T follicular helper cell (primary cell): ENCODE measurements at regions not wholly inside any gene's neighbourhood (a gene's known extent, or its start where the extent isn't known, plus 50 kb on each side); places are given as distances from the start of the nearest gene placed in this dataset.
"Not testable (repeated sequence)": the region's sequence is repeated elsewhere in the genome, so short reads cannot be mapped to it uniquely, and the experiment has no call there.

Source experiments
- DNase-seq: peaks from one replicate; pipeline ENCODE4 v3.0.0-alpha.2; 2020; ENCODE audit warnings: low read depth

DNA sequence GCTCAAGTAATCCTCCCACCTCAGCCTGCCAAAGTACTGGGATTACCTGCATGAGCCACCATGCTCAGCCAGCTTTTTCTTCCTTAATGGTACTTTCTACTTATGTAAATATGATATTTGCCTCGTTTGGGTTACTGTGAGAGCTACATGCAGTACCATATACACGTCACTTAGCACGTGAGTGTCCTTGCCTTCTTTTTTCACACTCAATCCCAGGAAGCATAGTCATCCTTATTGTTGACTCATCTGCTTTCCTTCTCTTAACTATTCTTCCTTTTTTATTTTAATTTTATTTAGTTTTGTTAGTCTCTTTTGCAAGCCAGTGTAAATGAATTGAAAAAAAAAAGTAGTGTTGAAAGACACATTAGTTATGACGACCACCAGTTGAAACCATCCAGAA is 205.9 kb downstream of the HIPK3 start:
- DNase-seq: no peak

DNA sequence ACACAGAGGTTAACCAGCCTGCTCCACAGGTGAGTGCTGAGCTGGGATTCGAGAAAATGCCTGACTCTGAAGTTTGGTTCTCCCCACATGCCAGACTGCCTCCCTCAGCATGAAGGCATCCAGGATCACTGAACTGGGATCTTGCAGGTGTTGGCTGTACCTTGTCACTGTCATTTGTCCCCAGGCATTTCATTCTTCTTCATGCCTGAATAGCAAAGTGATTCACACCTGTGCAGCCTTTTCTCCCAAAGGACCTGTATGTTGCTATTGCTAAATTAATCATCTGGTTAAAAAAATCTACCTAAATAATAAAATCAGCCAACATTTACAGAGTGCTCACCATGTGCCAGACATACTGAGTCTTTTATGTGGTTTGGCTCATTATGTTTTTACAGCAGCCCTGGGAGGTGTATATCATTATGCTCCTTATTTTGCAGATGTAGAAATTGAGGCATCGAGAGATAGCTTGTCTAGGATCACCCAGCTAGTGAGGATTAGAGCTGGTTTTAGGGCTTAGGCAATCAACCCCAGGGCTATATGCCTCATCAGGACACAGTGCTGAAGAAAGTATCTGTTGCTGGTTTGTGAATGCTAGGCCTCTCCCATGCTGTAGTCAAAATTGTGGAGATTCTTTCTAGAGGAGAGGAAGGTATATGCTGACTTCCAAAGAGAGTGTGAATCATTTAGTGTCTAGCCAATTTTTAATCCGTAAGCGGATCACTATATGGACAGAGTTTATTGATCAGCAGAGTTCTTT is 204.4 kb downstream of the HIPK3 start:
- DNase-seq: no peak

DNA sequence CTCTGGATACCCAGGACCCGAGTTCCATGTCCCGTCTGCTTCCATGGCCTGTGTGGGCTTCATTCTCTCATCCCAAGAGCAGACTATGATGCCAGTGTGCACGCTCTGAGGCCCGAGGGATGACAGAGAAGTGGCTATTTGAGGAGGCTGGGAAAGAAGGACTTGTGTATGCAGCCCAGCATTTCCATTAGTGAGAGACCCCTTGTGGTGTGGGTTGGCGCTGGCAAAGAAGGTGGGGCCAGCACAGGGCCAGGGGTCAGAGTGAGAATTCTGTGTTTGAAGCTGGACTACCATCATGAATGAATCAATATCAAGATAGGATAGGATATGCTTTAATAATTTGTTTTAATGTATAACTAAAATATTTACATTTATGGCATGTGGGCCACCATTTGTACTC is 200.8 kb downstream of the HIPK3 start:
- DNase-seq: no peak

- DNase-seq: no peak
Measured at GRCh38 chr11:33455867-33456463, 198.8 kb downstream of the HIPK3 start.

DNA sequence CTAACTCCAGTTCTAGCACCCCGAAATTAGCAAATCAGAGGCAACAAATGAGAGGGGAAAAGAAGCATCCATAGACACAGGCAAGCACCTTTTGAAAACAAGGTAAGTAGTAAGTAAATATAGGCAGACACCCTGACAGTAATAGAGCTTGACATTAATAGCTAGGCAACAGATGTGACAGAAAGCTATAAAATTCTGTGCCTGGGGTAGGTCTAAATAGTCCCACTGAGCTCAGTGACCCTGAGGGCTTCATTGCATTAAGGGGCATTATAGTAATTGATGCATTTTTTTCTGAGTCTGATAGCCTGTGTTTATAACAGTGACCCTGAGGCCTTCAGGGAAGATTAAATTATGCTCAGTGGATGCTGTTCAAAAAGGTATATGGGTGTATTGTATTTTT is 197.1 kb downstream of the HIPK3 start:
- DNase-seq: no peak

DNA sequence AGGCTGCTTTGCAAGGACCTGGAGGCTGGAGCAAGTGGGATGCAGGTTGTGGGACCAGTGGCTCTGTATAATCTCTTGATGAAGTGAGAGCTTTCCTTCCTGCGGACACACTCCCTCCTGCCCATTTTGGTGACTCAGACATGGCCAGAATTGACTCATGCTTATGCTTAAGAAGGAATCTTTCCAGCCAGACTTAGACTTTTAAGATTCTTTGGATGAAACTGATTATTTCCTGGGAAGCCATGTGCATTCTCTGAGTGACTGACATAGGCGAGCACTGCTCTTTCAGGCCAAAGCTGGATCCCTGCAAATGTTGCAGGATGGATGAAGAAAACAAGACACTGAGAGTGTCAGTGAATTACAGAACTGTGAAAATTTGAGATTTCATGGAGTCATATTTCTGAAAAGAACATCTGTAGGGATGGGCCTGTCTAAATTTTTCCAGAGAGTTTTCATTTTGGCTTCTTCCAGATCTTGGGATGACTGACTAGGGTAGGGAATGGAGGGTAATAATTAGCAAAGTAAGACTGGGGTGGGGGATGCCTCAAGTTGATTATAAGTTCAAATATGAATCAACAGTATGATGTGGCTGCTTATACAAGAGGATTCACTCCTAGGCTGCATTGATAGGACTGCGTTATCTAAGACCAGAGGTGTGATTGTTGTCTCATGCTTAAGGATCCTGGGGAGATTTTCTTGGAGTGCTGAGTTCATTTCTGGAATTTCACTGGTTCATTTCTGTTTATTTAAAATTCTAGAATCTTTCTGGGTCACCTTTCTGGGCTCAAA is 195.8 kb downstream of the HIPK3 start:
- DNase-seq: no peak

- DNase-seq: no peak
Measured at GRCh38 chr11:33451364-33451763, 194.2 kb downstream of the HIPK3 start.

- DNase-seq: no peak
Measured at GRCh38 chr11:33449798-33450197, 192.6 kb downstream of the HIPK3 start.

GRCh38 chr11:33448461-33449130 is 191.4 kb downstream of the HIPK3 start:
- DNase-seq: no peak

DNA sequence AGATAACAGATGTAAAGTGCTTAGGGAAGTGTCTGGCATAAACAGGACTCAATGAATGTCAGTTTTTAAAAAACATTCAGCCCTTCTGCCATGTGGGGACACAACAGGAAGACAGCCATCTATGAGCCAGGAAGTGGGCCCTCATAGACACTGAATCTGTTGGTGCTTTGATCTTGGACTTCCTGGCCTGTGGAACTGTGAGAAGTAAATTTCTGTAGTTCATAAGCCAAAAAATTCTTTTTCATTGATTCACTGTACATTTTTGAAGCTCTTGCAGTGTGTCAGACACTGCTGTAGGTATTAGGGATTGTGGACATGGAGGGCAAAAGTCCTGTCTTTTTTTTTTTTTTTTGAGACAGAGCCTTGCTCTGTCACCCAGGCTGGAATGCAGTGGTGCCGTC is 188.6 kb downstream of the HIPK3 start:
- no peak for DNase-seq

DNA sequence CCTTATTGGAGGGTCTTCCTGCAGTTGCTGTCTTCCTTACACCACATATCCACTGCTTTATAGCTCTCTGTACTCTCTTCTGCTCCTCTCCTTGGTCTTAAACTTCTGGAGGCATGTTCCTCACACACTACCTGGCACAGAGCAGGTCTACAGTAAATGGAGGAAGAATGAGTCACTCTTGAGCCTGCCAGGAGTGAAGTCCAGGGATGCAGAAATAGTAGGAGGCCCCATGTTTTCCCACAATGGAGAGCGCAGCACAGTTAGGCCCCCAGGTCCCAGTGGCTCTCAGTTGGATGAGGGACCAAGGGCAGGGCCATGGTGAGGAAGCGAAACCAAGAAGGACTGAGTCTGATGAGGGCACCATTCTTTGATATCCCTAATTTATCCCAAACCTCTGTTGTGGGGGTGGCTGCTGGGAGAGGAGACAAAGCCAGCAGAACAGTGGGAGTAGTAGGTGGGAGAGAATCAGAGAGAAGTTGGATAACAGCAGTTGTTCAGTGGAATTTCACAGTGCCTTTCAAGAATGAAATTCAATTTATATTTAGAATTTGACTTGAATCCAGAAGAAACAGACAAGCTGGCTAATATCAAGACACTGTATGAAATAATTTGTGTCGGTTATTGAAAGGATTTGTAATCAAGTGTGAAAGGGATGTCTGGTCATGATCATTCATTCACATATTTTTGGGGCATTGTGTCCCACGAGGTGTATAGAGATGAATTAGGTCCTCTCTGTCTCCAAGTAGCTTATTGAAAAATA is 187.8 kb downstream of the HIPK3 start:
- DNase-seq: no peak

- DNase-seq: no peak
Measured at GRCh38 chr11:33443684-33444083, 186.5 kb downstream of the HIPK3 start.

DNA sequence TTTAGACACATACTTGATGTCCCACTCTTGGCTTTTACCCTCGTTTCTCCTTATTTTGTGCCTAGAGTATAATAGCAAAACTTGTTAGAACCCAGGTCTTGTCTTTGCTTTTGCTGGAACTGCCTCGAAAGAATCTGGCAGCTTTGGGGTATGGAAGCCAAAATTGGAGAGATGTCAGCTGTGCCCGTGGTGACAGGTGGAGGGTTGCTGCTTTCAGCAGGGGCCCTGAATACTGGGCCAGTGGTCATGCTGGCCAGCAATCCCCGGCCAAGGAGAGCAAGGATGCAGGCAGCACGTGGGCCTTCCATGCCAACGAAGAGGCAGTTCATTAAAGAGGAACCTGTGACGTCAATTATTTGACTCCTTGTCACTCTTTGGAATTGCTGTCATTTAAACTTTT is 181.1 kb downstream of the HIPK3 start:
- DNase-seq: no peak

DNA sequence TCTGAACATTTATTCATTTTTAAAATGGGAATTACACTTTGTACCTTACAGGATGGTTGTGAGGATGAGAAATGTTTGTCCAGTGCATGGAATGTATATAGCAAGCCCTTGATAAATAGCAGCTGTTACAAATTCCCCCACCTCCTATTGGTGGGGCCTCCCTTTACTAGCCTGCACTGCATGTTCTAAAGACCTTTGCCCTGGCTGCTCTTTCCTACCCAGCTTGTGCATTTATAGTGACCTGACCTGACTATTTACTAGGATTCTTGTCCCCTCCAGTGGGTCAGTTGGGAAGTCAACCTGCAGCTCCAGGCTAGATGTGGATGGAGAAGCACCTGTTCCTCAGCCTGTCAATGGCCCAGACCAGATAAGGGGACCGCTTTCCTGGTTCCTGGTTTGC is 180.3 kb downstream of the HIPK3 start:
- DNase-seq: no peak

DNA sequence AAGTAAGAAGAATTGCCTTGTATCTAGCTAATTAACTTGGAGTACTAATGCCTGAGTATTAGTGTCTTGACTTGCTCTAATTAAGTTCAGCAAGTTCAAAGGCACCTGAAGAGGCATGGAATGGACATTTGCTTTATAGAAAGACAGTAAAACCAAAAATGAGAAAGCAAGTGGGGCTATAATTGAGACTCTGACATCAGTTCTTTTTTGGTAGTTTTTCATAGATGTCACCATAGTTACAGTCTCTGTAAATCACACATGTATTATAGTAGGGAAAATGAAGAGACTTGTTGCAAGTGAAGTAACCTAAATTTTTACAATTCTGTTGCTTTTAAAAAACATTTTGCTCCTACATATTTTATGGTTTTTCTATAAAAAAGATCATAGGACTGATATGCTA is 178.0 kb downstream of the HIPK3 start:
- no peak for DNase-seq

DNA sequence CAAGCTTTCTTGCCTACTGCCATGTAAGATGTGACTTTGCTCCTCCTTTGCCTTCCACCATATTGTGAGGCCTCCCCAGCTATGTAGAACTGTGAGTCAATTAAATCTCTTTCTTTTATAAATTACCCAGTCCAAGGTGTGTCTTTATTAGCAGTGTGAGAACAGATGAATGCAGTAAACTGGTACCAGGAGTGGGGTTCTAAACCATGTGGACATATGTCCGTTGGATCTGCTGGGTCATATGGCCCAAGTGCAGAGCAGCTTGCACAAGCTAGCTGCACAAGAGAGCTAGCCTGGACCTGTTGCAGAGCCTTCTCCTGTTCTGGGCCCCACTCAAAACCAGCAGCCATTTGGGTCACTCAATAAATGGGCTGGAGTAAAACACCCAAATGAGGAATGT is 177.1 kb downstream of the HIPK3 start:
- no peak for DNase-seq

DNA sequence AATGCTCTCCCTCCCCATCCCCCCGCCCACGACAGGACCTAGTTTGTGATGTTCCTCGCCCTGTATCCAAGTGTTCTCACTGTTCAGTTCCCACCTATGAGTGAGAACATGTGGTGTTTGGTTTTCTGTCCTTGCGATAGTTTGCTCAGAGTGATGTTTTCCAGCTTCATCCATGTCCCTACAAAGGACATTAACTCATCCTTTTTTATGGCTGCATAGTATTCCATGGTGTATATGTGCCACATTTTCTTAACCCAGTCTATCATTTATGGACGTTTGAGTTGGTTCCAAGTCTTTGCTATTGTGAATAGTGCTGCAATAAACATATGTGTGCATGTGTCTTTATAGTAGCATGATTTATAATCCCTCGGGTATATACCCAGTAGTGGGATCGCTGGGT is 171.3 kb downstream of the HIPK3 start:
- not testable (repeated sequence) for DNase-seq

- no peak for DNase-seq
Measured at GRCh38 chr11:33420959-33421566, 163.9 kb downstream of the HIPK3 start.

DNA sequence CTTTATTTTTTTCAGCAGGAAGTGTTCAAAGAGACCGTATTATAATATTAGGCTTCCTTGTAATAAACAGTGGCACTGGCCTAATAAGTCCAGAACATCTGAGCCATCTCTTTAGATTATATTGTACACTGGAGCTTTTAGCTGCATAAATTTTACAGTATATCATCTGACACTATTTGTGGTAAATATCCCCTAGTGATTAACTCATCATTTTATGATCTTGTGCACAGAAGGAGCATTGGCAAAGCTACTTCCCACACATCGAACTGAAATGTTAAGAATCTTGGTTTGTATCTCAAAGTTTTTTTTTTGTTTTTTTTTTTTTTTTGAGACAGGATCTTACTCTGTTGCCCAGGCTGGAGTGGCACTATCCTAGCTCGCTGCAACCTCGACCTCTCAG is 162.7 kb downstream of the HIPK3 start:
- DNase-seq: no peak

GRCh38 chr11:33417121-33417520 is 159.9 kb downstream of the HIPK3 start:
- DNase-seq: no peak

- no peak for DNase-seq
Measured at GRCh38 chr11:33413301-33413700, 156.1 kb downstream of the HIPK3 start.
